GM12865 (cell line): ENCODE measurements at regions not wholly inside any gene's neighbourhood (a gene's known extent, or its start where the extent isn't known, plus 50 kb on each side); places are given as distances from the start of the nearest gene placed in this dataset.

Experiments
- DNase-seq: peaks from one replicate; pipeline ENCODE4 v3.0.0; 2010; ENCODE audit warnings: low read depth
- H3K4me3 ChIP-seq: 2 replicates; pipeline ENCODE4 v1.5.1; 2011; ENCODE audit warnings: mild to moderate bottlenecking, low read depth, low read length, control low read depth
- TF ChIP-seq, protein P1 (sequence below): IDR thresholded peaks from 2 replicates; pipeline ENCODE4 v1.5.1; 2011; ENCODE audit warnings: low read length, control low read depth, low read depth, inconsistent platforms; ENCODE audit not compliant: insufficient read depth; ENCODE audit errors: missing control alignments

DNA sequence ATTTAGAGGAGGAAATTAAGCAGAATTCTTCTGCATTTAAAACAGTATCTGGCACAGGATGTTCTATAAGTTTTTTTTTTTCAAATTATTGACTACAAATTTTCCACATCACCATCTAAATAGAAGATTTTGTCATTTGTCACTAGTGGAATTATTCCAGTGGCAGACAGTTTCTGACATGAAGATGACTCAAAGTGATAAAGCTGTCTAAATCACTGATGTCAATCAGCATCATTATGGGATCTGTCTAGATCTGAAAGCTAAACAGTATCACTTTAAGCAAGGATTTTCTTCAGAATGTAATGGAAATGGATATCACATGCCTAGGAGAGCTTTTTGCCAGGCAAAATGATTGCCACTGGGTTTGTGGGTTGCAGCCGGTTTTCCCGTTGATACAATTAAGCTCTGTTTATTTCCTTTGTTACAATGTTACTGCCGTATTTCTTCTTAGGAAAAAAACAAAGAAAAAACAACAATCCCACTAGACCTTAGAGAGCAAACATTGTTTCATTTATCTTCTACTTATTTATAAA lies 1657.0 kb upstream of the PRR20A start:
- no peak for DNase-seq
- TF ChIP-seq, protein P1, sequence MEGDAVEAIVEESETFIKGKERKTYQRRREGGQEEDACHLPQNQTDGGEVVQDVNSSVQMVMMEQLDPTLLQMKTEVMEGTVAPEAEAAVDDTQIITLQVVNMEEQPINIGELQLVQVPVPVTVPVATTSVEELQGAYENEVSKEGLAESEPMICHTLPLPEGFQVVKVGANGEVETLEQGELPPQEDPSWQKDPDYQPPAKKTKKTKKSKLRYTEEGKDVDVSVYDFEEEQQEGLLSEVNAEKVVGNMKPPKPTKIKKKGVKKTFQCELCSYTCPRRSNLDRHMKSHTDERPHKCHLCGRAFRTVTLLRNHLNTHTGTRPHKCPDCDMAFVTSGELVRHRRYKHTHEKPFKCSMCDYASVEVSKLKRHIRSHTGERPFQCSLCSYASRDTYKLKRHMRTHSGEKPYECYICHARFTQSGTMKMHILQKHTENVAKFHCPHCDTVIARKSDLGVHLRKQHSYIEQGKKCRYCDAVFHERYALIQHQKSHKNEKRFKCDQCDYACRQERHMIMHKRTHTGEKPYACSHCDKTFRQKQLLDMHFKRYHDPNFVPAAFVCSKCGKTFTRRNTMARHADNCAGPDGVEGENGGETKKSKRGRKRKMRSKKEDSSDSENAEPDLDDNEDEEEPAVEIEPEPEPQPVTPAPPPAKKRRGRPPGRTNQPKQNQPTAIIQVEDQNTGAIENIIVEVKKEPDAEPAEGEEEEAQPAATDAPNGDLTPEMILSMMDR = no peak
- no peak overlapping the region for H3K4me3 ChIP-seq

DNA sequence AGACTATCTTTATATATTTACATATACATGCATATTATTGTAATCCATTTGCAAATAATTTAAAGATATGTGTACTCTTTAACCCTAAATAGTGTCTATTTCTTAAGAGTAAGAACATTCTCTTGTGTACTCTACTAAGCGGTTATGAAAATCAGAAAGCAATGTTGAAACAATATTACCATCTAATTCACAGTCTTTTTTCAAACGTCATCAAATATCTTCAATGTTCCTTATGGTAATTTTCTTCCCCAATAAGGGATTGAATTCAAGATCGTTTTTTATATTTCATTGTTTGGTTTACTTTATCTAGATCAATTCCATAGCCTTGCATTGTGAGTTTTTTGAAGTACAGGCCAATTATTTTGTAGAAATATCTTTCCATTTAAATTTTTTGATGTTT lies 1647.4 kb upstream of the PRR20A start:
- H3K4me3 ChIP-seq = no peak overlapping the region
- DNase-seq = no peak
- TF ChIP-seq, protein P1 = no peak

DNA sequence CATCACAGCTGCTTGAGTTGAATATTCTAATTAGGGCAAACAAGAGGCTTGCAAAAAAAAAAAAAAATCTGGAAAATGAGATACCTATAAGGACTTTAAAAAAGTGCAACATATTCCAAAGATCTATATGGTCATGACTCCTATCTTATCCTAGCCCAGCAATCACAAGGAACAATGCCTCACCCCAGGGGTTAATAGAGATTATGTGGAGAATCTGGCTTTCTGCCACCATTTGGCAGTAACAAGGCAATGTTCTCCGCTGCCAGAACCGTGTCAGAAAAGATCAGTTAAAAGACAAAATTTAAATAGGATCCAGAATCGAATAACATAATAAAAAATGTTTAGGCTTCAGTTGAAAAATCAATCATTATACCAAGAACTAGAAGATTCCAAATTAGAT lies 1643.2 kb upstream of the PRR20A start:
- H3K4me3 ChIP-seq = no peak overlapping the region
- DNase-seq = no peak
- TF ChIP-seq, protein P1 = no peak

DNA sequence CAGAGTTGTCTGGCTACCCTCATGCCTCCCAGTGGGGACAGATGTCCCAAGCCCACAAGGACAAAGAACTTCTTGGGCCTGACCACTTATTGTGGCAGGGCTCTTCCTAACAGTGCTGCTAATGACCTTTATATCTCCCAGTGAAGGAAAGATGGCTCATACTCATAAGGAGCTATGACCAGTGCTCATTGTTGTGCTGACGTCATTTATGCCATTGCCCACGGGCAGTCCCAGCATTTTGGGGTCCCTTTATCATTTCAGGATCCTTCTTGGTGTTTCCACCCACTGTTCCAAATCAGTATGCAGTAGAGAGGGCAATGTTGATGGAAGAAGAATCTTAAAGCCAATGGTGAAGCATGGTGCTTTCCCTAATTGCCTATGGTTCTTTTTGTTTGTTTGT lies 1640.0 kb upstream of the PRR20A start:
- TF ChIP-seq, protein P1 = no peak
- no peak overlapping the region for H3K4me3 ChIP-seq
- DNase-seq = no peak

DNA sequence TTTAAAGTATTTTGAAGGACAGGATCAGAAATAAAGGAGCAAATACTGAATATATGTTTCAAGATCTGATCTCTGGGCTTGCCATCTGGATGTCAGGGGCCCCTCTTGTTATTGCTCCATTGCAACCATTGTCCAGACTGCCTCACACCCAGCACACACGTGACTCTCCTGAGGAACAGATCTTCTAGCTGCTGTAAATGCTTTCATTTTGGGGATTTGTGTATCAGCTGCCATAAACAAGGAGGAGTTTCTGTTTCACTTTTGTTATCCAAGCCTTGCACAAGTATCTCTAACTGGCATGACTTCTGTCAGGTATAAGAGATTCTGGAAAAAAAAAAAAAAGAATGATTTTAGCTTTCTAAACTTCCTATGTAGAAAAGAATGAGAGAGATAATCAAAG lies 1624.1 kb upstream of the PRR20A start:
- no peak overlapping the region for H3K4me3 ChIP-seq
- DNase-seq = no peak
- TF ChIP-seq, protein P1 = no peak

DNA sequence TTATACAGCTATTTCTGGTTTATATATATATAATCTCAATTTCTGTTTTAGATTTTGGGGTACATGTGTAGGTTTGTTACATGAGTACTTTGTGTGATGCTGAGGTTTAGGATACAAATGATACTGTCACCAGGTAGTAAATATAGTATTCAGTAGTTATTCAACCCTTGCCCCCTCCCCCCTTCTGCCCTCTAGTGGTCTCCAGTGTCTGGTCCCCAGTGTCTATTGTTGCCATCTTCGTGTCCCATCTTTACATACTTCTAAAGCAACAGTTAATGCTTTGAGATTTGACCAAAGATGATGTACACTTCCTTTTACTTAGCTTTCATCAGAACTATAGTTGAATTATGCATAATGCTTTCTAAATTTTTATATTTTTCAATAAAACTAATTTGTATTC lies 1623.4 kb upstream of the PRR20A start:
- H3K4me3 ChIP-seq = no peak overlapping the region
- TF ChIP-seq, protein P1 = no peak
- no peak for DNase-seq

DNA sequence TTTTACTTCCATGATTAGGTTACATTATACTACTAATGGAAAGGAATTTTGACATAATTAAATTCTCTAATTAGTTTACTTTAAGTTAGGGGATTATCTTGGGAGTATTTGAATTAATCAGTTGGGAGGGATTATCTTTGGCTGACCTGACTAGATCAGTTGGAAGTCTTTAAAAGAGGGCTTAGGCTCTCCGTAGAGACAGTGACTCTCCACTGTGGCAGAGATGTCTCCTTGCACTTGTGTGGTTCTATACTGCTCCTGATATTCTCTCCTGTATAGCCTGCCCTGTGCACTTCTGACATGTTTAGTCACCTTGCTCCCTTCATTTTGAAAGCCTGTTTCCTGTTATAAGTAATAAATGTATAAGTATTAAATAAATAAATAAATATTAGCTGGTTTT lies 1612.3 kb upstream of the PRR20A start:
- no peak for DNase-seq
- no peak overlapping the region for H3K4me3 ChIP-seq
- TF ChIP-seq, protein P1 = no peak
